ENCODE measurements at regions not wholly inside any gene's neighbourhood (a gene's known extent, or its start where the extent isn't known, plus 50 kb on each side); places are given as distances from the start of the nearest gene placed in this dataset.

DNA sequence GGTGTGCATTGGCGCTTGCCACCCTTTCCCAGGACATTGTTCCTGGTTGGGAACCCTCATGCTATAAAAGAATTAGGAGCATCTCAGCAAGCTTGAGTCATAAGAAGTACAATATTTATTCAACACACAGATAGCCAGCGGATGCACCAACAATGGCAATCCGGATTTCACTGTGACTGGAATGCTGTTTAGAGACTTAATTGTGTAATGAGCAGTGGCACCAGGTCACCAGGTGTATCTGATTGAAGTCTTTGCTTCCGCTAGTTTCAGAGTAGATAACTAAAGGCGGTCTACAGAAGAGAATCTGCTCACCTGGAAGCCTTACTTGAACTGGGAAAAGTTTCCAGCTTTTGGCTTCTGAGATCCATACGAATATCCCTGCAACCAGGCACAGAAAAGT is 772.3 kb upstream of the GHITM start:
- POLR2A ChIA-PET = no interaction called here
- H3K4me3 ChIP-seq (ENCODE audit: low read depth, low read length) = no peak overlapping the region
- no peak overlapping the region for H3K27ac ChIP-seq (ENCODE audit: low read depth, low read length)
- DNase-seq (ENCODE audit: low read depth, low spot score) = no peak
- CTCF ChIA-PET = no interaction called here
- TF ChIP-seq, protein P1, sequence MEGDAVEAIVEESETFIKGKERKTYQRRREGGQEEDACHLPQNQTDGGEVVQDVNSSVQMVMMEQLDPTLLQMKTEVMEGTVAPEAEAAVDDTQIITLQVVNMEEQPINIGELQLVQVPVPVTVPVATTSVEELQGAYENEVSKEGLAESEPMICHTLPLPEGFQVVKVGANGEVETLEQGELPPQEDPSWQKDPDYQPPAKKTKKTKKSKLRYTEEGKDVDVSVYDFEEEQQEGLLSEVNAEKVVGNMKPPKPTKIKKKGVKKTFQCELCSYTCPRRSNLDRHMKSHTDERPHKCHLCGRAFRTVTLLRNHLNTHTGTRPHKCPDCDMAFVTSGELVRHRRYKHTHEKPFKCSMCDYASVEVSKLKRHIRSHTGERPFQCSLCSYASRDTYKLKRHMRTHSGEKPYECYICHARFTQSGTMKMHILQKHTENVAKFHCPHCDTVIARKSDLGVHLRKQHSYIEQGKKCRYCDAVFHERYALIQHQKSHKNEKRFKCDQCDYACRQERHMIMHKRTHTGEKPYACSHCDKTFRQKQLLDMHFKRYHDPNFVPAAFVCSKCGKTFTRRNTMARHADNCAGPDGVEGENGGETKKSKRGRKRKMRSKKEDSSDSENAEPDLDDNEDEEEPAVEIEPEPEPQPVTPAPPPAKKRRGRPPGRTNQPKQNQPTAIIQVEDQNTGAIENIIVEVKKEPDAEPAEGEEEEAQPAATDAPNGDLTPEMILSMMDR (IDR thresholded peaks at IDR 0.05; ENCODE audit: low read depth, low read length) = no peak
- no peaks in the 10 kb centered on the region for H3K9me3 ChIP-seq (ENCODE audit: control insufficient read depth, insufficient read depth, low read length)
- no peaks in the 10 kb centered on the region for H3K27me3 ChIP-seq (ENCODE audit: control insufficient read depth, insufficient read depth, low read length)

DNA sequence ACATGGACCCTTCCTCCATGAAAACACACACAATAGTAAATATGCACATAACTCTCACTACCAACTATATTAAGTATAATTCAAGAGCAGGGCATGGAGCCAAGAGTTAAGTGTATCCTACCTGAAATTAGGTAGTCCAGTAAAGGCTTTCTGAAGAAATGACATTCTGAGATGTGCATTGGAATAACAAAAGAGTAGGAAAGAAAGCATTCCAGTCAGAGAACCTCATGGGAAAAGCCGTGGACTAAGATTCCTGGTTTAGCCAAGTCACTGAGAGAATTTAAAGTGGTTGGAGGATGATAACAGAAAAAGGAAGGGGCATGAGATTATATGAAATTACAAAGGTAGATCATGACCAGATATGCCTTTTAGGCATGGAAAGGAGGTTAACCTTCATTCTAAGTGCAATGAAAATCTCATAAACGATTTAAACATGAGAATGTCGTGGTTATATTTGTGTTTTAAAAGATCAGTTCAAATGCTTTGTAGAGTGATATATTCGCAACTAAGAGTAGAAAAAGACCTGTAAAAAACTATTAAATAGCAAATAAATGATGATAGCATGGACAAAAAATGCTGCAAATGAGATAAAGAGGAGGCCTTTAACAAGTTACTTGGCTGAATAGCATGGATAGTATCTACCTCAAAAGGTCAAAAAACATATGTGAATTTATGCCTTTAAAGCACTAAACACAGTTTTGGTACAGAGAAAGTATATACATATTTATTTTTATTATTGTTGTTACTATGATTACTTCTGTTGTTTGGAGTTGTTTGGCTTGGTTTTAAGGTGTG is 767.4 kb upstream of the GHITM start:
- Histone ChIP-seq H3K9me3 (ENCODE audit: control insufficient read depth, insufficient read depth, low read length) (no peaks in the 10 kb centered on the region), H3K4me3 (ENCODE audit: low read depth, low read length) (no peak overlapping the region), H3K27me3 (ENCODE audit: control insufficient read depth, insufficient read depth, low read length) (no peaks in the 10 kb centered on the region), H3K27ac (ENCODE audit: low read depth, low read length) (no peak overlapping the region)
- CTCF ChIA-PET = no interaction called here
- TF ChIP-seq, protein P1 (IDR thresholded peaks at IDR 0.05; ENCODE audit: low read depth, low read length) = no peak
- DNase-seq (ENCODE audit: low read depth, low spot score) = no peak
- POLR2A ChIA-PET = no interaction called here

DNA sequence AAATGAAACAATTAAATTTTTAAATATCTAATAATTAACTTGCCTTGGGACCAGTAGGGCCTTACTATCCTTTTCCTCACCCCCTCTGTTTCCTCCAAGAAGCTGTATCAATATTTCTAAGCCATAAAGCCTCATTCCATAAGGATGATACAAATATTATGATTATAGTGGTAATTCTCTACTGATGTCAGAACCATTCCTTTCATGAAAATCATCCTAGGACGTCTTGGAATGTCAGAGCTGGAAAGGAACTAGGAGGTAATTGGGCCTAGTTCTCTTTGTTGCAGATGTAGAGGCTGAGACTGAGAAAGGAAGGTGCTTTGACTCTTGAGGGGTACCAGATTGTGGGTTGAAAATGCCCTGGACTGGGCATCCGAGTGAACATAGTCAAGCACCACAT is 766.7 kb upstream of the GHITM start:
- TF ChIP-seq, protein P1 (IDR thresholded peaks at IDR 0.05; ENCODE audit: low read depth, low read length) = no peak
- Histone ChIP-seq H3K27ac (ENCODE audit: low read depth, low read length) (no peak overlapping the region), H3K9me3 (ENCODE audit: control insufficient read depth, insufficient read depth, low read length) (no peaks in the 10 kb centered on the region), H3K4me3 (ENCODE audit: low read depth, low read length) (no peak overlapping the region), H3K27me3 (ENCODE audit: control insufficient read depth, insufficient read depth, low read length) (no peaks in the 10 kb centered on the region)
- ChIA-PET CTCF (no interaction called here), POLR2A (no interaction called here)
- no peak for DNase-seq (ENCODE audit: low read depth, low spot score)

DNA sequence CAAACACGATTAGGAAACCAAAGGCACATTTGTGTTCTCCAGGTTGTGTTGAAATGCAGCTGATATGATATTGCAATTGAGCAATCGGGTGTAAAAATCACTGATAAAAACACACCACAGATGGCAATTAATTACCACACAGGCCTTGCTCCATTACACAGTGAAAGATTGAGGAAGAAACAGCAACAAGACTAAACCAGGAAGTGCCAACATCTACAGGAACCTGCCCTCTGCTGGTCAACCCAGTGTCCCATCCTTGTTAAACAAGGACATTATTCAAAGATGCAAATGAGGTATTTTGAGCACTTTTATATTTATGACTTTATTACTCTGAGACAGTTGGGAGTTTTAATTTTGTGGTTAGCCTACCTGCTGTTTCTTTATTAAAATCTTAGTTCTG is 765.6 kb upstream of the GHITM start:
- ChIA-PET CTCF (no interaction called here), POLR2A (no interaction called here)
- Histone ChIP-seq H3K27me3 (ENCODE audit: control insufficient read depth, insufficient read depth, low read length) (no peaks in the 10 kb centered on the region), H3K4me3 (ENCODE audit: low read depth, low read length) (no peak overlapping the region), H3K27ac (ENCODE audit: low read depth, low read length) (no peak overlapping the region), H3K9me3 (ENCODE audit: control insufficient read depth, insufficient read depth, low read length) (no peaks in the 10 kb centered on the region)
- DNase-seq (ENCODE audit: low read depth, low spot score) = no peak
- TF ChIP-seq, protein P1 (IDR thresholded peaks at IDR 0.05; ENCODE audit: low read depth, low read length) = no peak

DNA sequence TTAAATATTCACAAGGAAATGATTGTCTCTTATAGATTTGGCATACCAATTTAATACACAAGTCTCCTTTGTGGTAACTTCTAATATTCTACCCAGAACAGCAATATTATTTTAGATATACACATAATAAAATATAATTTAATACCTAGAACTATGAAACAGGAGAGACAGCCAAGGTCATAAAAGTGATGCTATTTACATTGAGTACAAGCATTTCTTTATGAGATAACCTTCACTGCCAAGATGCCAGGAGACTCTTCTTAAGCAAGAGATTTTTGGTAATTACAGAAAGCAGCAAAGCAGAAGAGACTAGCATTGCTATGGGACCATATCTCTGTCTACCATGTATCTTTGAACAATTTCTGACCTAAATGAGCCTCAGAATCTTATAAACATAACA is 764.6 kb upstream of the GHITM start:
- Histone ChIP-seq H3K27me3 (ENCODE audit: control insufficient read depth, insufficient read depth, low read length) (no peaks in the 10 kb centered on the region), H3K9me3 (ENCODE audit: control insufficient read depth, insufficient read depth, low read length) (no peaks in the 10 kb centered on the region), H3K27ac (ENCODE audit: low read depth, low read length) (no peak overlapping the region), H3K4me3 (ENCODE audit: low read depth, low read length) (no peak overlapping the region)
- ChIA-PET CTCF (no interaction called here), POLR2A (no interaction called here)
- TF ChIP-seq, protein P1 (IDR thresholded peaks at IDR 0.05; ENCODE audit: low read depth, low read length) = no peak
- no peak for DNase-seq (ENCODE audit: low read depth, low spot score)
